Transverse colon (tissue), 4 donors: ENCODE measurements at regions not wholly inside any gene's neighbourhood (a gene's known extent, or its start where the extent isn't known, plus 50 kb on each side); places are given as distances from the start of the nearest gene placed in this dataset.

Experiments used
- DNase-seq: peaks from one replicate; pipeline ENCODE4 v3.0.0-alpha.2; 2019
- H3K27ac ChIP-seq, 4 donors: fragments of 200-600 bp; sonication (generic); 2 replicates each; pipeline ENCODE4 v1.5.1; 2016 to 2018; ENCODE audit warnings: inconsistent platforms in 4 of 4
- H3K27me3 ChIP-seq: fragments of 200-600 bp; sonication (generic); 2 replicates; pipeline ENCODE4 v1.5.1; 2017; ENCODE audit warnings: inconsistent platforms
- H3K36me3 ChIP-seq, 4 donors: fragments of 200-600 bp; sonication (generic); 2 replicates each; pipeline ENCODE4 v1.5.1; 2017 to 2019; ENCODE audit warnings: inconsistent platforms in 4 of 4
- H3K4me1 ChIP-seq, 4 donors: fragments of 200-600 bp; sonication (generic); 2 replicates each; pipeline ENCODE4 v1.5.1; 2017 to 2020; ENCODE audit warnings: inconsistent platforms in 4 of 4
- H3K4me3 ChIP-seq, 4 donors: fragments of 200-600 bp; sonication (generic); 1 replicate in 1 of 4; 2 replicates in 3 of 4; pipeline versions ENCODE4 v1.5.1 to v1.6.1; 2017 to 2019; ENCODE audit warnings: inconsistent platforms in 4 of 4
- H3K9me3 ChIP-seq, 2 donors: fragments of 200-600 bp; sonication (generic); 2 replicates each; pipeline ENCODE4 v1.5.1; 2017 to 2019; ENCODE audit warnings: inconsistent platforms in 2 of 2
- EP300 ChIP-seq: sonication (generic); formaldehyde crosslinking; IDR thresholded peaks from one replicate; pipeline ENCODE4 v1.6.1; 2017; ENCODE audit warnings: antibody characterized with exemption, low read depth
- POLR2A ChIP-seq: fragments of 450-650 bp; IDR thresholded peaks from one replicate; pipeline ENCODE4 v1.6.1; 2016; ENCODE audit warnings: antibody characterized with exemption, mild to moderate bottlenecking, moderate library complexity
- POLR2AphosphoS5 ChIP-seq, 3 donors: sonication (generic); formaldehyde crosslinking; IDR thresholded peaks; one replicate each; pipeline ENCODE4 v1.6.1; 2016; ENCODE audit warnings: antibody characterized with exemption in 3 of 3
- WGBS, 2 donors: methylation state at CpG; one replicate each; pipeline ENCODE4 v1.1.5; 2018; ENCODE audit warnings: low coverage in 1 of 2; 5-methylcytosine and 5-hydroxymethylcytosine counted together
- in situ Hi-C, 4 donors: fragments of 200-750 bp; cut with MboI; loops; one replicate each; pipeline versions ENCODE4 v1.15.0 to v1.15.1; 2017; ENCODE audit warnings: low sequenced_read_pairs in 3 of 4, low pct_ligation_motif_present in 1 of 4, low pct_unique_long_range_greater_than_20kb in 1 of 4
- intact Hi-C: fragments of 100-400 bp; cut with DNase I; formaldehyde crosslinking; loops from one replicate; pipeline ENCODE4 v1.15.1; 2023; ENCODE audit warnings: low total_unique reads
- TF ChIP-seq, protein P1 (sequence below), 5 experiments: fragments of 200-600 bp in 3 of 5; fragments of 450-650 bp in 2 of 5; sonication (generic) in 3 of 5; IDR thresholded peaks; 1 replicate in 2 of 5; 2 replicates in 3 of 5; pipeline ENCODE4 v1.5.1; 2016 to 2017; ENCODE audit warnings: antibody characterized with exemption in 5 of 5, inconsistent platforms in 3 of 5, mild to moderate bottlenecking in 2 of 5, moderate library complexity in 1 of 5

- in situ Hi-C loops: no loop called here
- H3K9me3 ChIP-seq: no peaks in the 10 kb centered on the region
- H3K36me3 ChIP-seq: no peaks in the 10 kb centered on the region
- DNase-seq: no peak
- no peaks in the 10 kb centered on the region for H3K4me1 ChIP-seq
- intact Hi-C loops: no loop called here
- H3K27ac ChIP-seq: no peak overlapping the region
- no peak overlapping the region for H3K4me3 ChIP-seq
- TF ChIP-seq, protein P1, sequence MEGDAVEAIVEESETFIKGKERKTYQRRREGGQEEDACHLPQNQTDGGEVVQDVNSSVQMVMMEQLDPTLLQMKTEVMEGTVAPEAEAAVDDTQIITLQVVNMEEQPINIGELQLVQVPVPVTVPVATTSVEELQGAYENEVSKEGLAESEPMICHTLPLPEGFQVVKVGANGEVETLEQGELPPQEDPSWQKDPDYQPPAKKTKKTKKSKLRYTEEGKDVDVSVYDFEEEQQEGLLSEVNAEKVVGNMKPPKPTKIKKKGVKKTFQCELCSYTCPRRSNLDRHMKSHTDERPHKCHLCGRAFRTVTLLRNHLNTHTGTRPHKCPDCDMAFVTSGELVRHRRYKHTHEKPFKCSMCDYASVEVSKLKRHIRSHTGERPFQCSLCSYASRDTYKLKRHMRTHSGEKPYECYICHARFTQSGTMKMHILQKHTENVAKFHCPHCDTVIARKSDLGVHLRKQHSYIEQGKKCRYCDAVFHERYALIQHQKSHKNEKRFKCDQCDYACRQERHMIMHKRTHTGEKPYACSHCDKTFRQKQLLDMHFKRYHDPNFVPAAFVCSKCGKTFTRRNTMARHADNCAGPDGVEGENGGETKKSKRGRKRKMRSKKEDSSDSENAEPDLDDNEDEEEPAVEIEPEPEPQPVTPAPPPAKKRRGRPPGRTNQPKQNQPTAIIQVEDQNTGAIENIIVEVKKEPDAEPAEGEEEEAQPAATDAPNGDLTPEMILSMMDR (IDR thresholded peaks at IDR 0.05): no peak
- TF ChIP-seq EP300: no peak
- TF ChIP-seq POLR2A: no peak
- no peak for TF ChIP-seq POLR2AphosphoS5 (IDR thresholded peaks at IDR 0.05)
- no peaks in the 10 kb centered on the region for H3K27me3 ChIP-seq
- 88 to 100% methylated on average over 2 to 5 of the region's 5 CpGs for WGBS, 2 donors
These were observed 75.7 kb upstream of the SMIM23 start for GRCh38 chr5:171709930-171710329.

GRCh38 chr5:171710451-171711024, 75.1 kb upstream of the SMIM23 start:
- H3K9me3 ChIP-seq: no peaks in the 10 kb centered on the region
- TF ChIP-seq POLR2AphosphoS5 (IDR thresholded peaks at IDR 0.05) (no peak), EP300 (no peak), POLR2A (no peak)
- TF ChIP-seq, protein P1 (IDR thresholded peaks at IDR 0.05): no peak
- no peaks in the 10 kb centered on the region for H3K27me3 ChIP-seq
- H3K4me1 ChIP-seq: no peaks in the 10 kb centered on the region
- no peaks in the 10 kb centered on the region for H3K36me3 ChIP-seq
- no peak overlapping the region for H3K27ac ChIP-seq
- no peak for DNase-seq
- WGBS, 2 donors: 75 to 86% methylated on average over 5 of the region's 5 CpGs
- H3K4me3 ChIP-seq: no peak overlapping the region
- intact Hi-C loops: no loop called here
- in situ Hi-C loops: no loop called here

DNA sequence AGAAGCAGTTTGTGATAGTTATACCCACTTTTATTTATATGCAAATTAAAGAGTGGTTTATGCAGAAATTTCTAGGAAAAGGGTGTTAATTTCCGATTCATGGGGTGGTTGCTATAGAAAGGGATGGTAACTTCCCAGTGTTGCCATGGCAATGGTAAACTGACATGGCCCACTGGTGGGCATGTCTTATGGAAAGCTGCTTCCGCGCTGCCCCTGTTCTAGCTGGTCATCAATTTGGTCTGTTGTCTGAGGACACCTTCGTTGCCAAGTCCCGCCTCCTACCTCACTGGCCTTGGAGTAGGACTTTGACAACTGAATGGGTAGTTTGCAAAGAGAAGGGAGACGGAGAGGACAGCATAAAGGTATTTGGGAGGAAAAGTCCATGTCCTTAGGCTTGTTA, 74.0 kb upstream of the SMIM23 start:
- no peak for DNase-seq
- no peaks in the 10 kb centered on the region for H3K9me3 ChIP-seq
- H3K4me1 ChIP-seq: no peaks in the 10 kb centered on the region
- intact Hi-C loops (no loop called here), in situ Hi-C loops (no loop called here)
- TF ChIP-seq EP300: no peak
- TF ChIP-seq, protein P1 (IDR thresholded peaks at IDR 0.05): no peak
- TF ChIP-seq POLR2AphosphoS5 (IDR thresholded peaks at IDR 0.05): no peak
- H3K27ac ChIP-seq: no peak overlapping the region
- WGBS, 2 donors: 67 to 86% methylated on average over 1 to 6 of the region's 6 CpGs
- no peaks in the 10 kb centered on the region for H3K36me3 ChIP-seq
- no peak overlapping the region for H3K4me3 ChIP-seq
- H3K27me3 ChIP-seq: no peaks in the 10 kb centered on the region

GRCh38 chr5:171712616-171713015, 73.0 kb upstream of the SMIM23 start:
- TF ChIP-seq, protein P1 (IDR thresholded peaks at IDR 0.05): no peak
- no peak for TF ChIP-seq EP300
- no peak for TF ChIP-seq POLR2AphosphoS5 (IDR thresholded peaks at IDR 0.05)
- TF ChIP-seq POLR2A: no peak
- no peaks in the 10 kb centered on the region for H3K9me3 ChIP-seq
- in situ Hi-C loops (no loop called here), intact Hi-C loops (no loop called here)
- WGBS, 2 donors: 74 to 88% methylated on average over 3 to 4 of the region's 4 CpGs
- H3K27ac ChIP-seq: no peak overlapping the region
- no peaks in the 10 kb centered on the region for H3K27me3 ChIP-seq
- no peaks in the 10 kb centered on the region for H3K4me1 ChIP-seq
- no peak for DNase-seq
- no peaks in the 10 kb centered on the region for H3K36me3 ChIP-seq
- H3K4me3 ChIP-seq: no peak overlapping the region
